ENCODE measurements at regions not wholly inside any gene's neighbourhood (a gene's known extent, or its start where the extent isn't known, plus 50 kb on each side); places are given as distances from the start of the nearest gene placed in this dataset.

DNA sequence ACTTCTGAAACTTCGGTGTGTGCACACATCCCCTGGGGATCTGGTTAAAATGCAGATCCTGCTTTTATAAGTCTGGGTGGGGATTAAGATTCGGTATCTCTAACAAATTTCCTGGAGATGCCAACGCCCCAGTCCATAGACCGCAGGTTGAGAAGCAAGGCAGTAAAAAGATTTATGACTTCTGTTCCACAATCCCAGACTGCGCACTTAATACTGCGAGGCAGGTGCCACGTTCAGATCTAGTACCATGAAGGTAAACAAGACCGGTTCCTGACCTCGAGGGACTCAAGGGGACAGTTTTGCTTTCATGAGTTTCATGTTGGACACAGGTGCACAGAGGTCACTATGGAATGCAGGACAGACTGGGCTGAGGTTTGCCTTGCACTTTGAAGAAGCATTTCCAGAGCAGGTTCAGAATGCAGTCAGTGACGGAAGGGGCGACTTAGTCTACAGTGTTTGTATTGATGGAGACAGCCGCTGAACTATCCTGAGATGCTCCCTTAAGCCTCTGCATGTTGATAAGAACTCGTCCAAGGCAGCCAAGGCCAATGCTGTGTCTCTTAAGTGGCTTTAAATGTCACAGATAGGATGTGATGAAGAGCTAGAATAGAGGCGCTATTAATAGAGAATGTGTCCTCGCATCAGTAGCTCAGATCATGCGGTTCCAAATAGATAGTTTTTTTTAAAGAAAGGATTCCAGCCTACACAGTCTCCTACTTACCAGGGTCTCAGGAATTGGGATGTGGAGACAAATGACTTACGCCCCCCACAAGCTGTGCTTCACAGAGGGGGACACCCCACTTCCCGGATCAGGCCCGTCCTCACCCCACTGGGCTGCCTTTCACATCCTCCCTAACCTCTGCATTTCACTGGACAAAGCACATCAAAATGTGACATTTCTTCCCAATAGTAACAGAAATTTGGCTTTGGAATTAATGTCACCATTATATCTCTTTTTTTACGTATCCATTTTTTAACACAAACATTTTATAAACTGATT lies 97.1 kb upstream of the IRS2 start:
- TF ChIP-seq, protein P1, sequence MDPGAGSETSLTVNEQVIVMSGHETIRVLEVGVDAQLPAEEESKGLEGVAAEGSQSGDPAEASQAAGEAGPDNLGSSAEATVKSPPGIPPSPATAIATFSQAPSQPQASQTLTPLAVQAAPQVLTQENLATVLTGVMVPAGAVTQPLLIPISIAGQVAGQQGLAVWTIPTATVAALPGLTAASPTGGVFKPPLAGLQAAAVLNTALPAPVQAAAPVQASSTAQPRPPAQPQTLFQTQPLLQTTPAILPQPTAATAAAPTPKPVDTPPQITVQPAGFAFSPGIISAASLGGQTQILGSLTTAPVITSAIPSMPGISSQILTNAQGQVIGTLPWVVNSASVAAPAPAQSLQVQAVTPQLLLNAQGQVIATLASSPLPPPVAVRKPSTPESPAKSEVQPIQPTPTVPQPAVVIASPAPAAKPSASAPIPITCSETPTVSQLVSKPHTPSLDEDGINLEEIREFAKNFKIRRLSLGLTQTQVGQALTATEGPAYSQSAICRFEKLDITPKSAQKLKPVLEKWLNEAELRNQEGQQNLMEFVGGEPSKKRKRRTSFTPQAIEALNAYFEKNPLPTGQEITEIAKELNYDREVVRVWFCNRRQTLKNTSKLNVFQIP (CRISPR knock-in tag; IDR thresholded peaks at IDR 0.05; ENCODE audit: borderline replicate concordance, low read depth), result no peak
- TF ChIP-seq CREB5 (CRISPR knock-in tag; IDR thresholded peaks at IDR 0.05; ENCODE audit: low read depth) (no peak), TCF4 (CRISPR knock-in tag; IDR thresholded peaks at IDR 0.05; ENCODE audit: borderline replicate concordance) (no peak), ARNTL (CRISPR knock-in tag; IDR thresholded peaks at IDR 0.05; ENCODE audit: borderline replicate concordance, low read depth) (no peak), PATZ1 (CRISPR knock-in tag; IDR thresholded peaks at IDR 0.05; ENCODE audit: borderline replicate concordance) (no peak), ZNF70 (CRISPR knock-in tag; IDR thresholded peaks at IDR 0.05) (no peak)
